GM18867 (cell line): ENCODE measurements at regions not wholly inside any gene's neighbourhood (a gene's known extent, or its start where the extent isn't known, plus 50 kb on each side); places are given as distances from the start of the nearest gene placed in this dataset.
"Not testable (repeated sequence)": the region's sequence is repeated elsewhere in the genome, so short reads cannot be mapped to it uniquely, and the experiment has no call there.

Source experiments
- ATAC-seq: cut with Tn5 transposase; IDR thresholded peaks from one replicate; pipeline ENCODE4 v1.9.1; 2021; ENCODE audit warnings: mild to moderate bottlenecking, moderate library complexity; ENCODE audit not compliant: unreplicated experiment

GRCh38 chr13:59038824-59039223 is 1124.9 kb downstream of the DIAPH3 start:
- ATAC-seq, result no peak

- ATAC-seq, result no peak
These were observed 1120.7 kb downstream of the DIAPH3 start for GRCh38 chr13:59043016-59043415.

GRCh38 chr13:59047546-59047945 is 1116.2 kb downstream of the DIAPH3 start:
- ATAC-seq, result no peak

GRCh38 chr13:59061621-59062020 is 1102.1 kb downstream of the DIAPH3 start:
- no peak for ATAC-seq

- ATAC-seq, result no peak
These were observed 1099.7 kb downstream of the DIAPH3 start for GRCh38 chr13:59064042-59064441.

GRCh38 chr13:59076386-59076785 is 1087.3 kb downstream of the DIAPH3 start:
- not testable (repeated sequence) for ATAC-seq

GRCh38 chr13:59086147-59086546 is 1077.6 kb downstream of the DIAPH3 start:
- ATAC-seq, result no peak

- ATAC-seq, result no peak
These were observed 1075.0 kb downstream of the DIAPH3 start for GRCh38 chr13:59088716-59089115.

- no peak for ATAC-seq
These were observed 1069.5 kb downstream of the DIAPH3 start for GRCh38 chr13:59094181-59094580.

- ATAC-seq, result no peak
These were observed 1064.3 kb downstream of the DIAPH3 start for GRCh38 chr13:59099182-59099974.

- ATAC-seq, result no peak
These were observed 1060.5 kb downstream of the DIAPH3 start for GRCh38 chr13:59103004-59103768.

- no peak for ATAC-seq
These were observed 1052.0 kb downstream of the DIAPH3 start for GRCh38 chr13:59111751-59112171.

- no peak for ATAC-seq
These were observed 1051.5 kb downstream of the DIAPH3 start for GRCh38 chr13:59112221-59112718.

GRCh38 chr13:59119475-59119874 is 1044.3 kb downstream of the DIAPH3 start:
- no peak for ATAC-seq

- no peak for ATAC-seq
These were observed 1043.4 kb downstream of the DIAPH3 start for GRCh38 chr13:59120297-59120843.

- no peak for ATAC-seq
These were observed 1042.2 kb downstream of the DIAPH3 start for GRCh38 chr13:59121507-59121906.

- ATAC-seq, result no peak
These were observed 1037.3 kb downstream of the DIAPH3 start for GRCh38 chr13:59126474-59126873.

GRCh38 chr13:59133903-59134302 is 1029.8 kb downstream of the DIAPH3 start:
- no peak for ATAC-seq

GRCh38 chr13:59144700-59145099 is 1019.0 kb downstream of the DIAPH3 start:
- no peak for ATAC-seq

- no peak for ATAC-seq
These were observed 1018.3 kb downstream of the DIAPH3 start for GRCh38 chr13:59145381-59145780.

- ATAC-seq, result no peak
These were observed 1006.5 kb downstream of the DIAPH3 start for GRCh38 chr13:59157181-59157580.

- no peak for ATAC-seq
These were observed 997.6 kb downstream of the DIAPH3 start for GRCh38 chr13:59166174-59166573.
